ENCODE measurements at regions not wholly inside any gene's neighbourhood (a gene's known extent, or its start where the extent isn't known, plus 50 kb on each side); places are given as distances from the start of the nearest gene placed in this dataset.

- TF ChIP-seq CSDC2 (CRISPR knock-in tag; IDR thresholded peaks at IDR 0.05) (no peak), ZFP30 (CRISPR knock-in tag; IDR thresholded peaks at IDR 0.05) (no peak), ZFP3 (CRISPR knock-in tag; IDR thresholded peaks at IDR 0.05) (no peak), ARNTL (CRISPR knock-in tag; IDR thresholded peaks at IDR 0.05; ENCODE audit: borderline replicate concordance, low read depth) (no peak)
These were observed 173.7 kb upstream of the FAT4 start for GRCh38 chr4:125140966-125141495.
